H9 (cell line): ENCODE measurements at regions not wholly inside any gene's neighbourhood (a gene's known extent, or its start where the extent isn't known, plus 50 kb on each side); places are given as distances from the start of the nearest gene placed in this dataset.

ENCODE experiments used
- DNase-seq: peaks from one replicate; pipeline ENCODE4 v3.0.0-alpha.2; 2017
- H2AFZ ChIP-seq: one replicate; pipeline ENCODE4 v1.6.1; 2013; ENCODE audit warnings: mild to moderate bottlenecking, low read length, control low read depth, moderate library complexity
- H2AK5ac ChIP-seq: 2 replicates; pipeline ENCODE4 v1.6.1; 2013; ENCODE audit warnings: low read length, control low read depth, mixed read lengths; ENCODE audit not compliant: insufficient read length
- H2BK120ac ChIP-seq: one replicate; pipeline ENCODE4 v1.6.1; 2013; ENCODE audit warnings: low read depth, mild to moderate bottlenecking, low read length, control low read depth, inconsistent platforms; ENCODE audit not compliant: poor library complexity, severe bottlenecking
- H2BK12ac ChIP-seq: 2 replicates; pipeline ENCODE4 v1.6.1; 2013; ENCODE audit warnings: low read length, control low read depth, mixed read lengths, low read depth; ENCODE audit not compliant: insufficient read length
- H2BK15ac ChIP-seq: 2 replicates; pipeline ENCODE4 v1.6.1; 2013; ENCODE audit warnings: low read depth, low read length, control low read depth
- H2BK20ac ChIP-seq: one replicate; pipeline ENCODE4 v1.6.1; 2013; ENCODE audit warnings: low read depth, mild to moderate bottlenecking, low read length, control low read depth, inconsistent platforms; ENCODE audit not compliant: poor library complexity, severe bottlenecking
- H2BK5ac ChIP-seq: 2 replicates; pipeline ENCODE4 v1.6.1; 2013; ENCODE audit warnings: low read length, control low read depth, mixed read lengths; ENCODE audit not compliant: insufficient read length
- H3K14ac ChIP-seq: 2 replicates; pipeline ENCODE4 v1.6.1; 2013; ENCODE audit warnings: low read length, control low read depth; ENCODE audit not compliant: insufficient read depth
- H3K18ac ChIP-seq: 2 replicates; pipeline ENCODE4 v1.6.1; 2013; ENCODE audit warnings: low read depth, mild to moderate bottlenecking, mixed read lengths, low read length, control low read depth; ENCODE audit not compliant: insufficient read length
- H3K23ac ChIP-seq: 2 replicates; pipeline ENCODE4 v1.6.1; 2013; ENCODE audit warnings: low read length, control low read depth, mixed read lengths, low read depth; ENCODE audit not compliant: insufficient read length
- H3K23me2 ChIP-seq: 2 replicates; pipeline ENCODE4 v1.6.1; 2013; ENCODE audit warnings: low read depth, mild to moderate bottlenecking, mixed read lengths, low read length, control low read depth; ENCODE audit not compliant: insufficient read length, poor library complexity, severe bottlenecking
- H3K27ac ChIP-seq: 2 replicates; pipeline ENCODE4 v1.5.1; 2013; ENCODE audit warnings: low read length, control low read depth, mixed read lengths, low read depth; ENCODE audit not compliant: insufficient read length
- H3K27me3 ChIP-seq: 2 replicates; pipeline ENCODE4 v1.6.1; 2013; ENCODE audit warnings: low read length, control low read depth, inconsistent platforms; ENCODE audit not compliant: insufficient read depth
- H3K4ac ChIP-seq: 2 replicates; pipeline ENCODE4 v1.6.1; 2013; ENCODE audit warnings: low read depth, mild to moderate bottlenecking, control low read depth, inconsistent platforms, low read length, moderate library complexity
- H3K4me1 ChIP-seq: 2 replicates; pipeline ENCODE4 v1.6.1; 2013; ENCODE audit warnings: low read length, control low read depth, inconsistent platforms; ENCODE audit not compliant: insufficient read depth
- H3K4me2 ChIP-seq: 2 replicates; pipeline ENCODE4 v1.6.1; 2013; ENCODE audit warnings: low read length, control low read depth, mixed read lengths; ENCODE audit not compliant: insufficient read length, insufficient read depth
- H3K56ac ChIP-seq: 2 replicates; pipeline ENCODE4 v1.6.1; 2013; ENCODE audit warnings: low read depth, mild to moderate bottlenecking, mixed read lengths, low read length, control low read depth; ENCODE audit not compliant: insufficient read length
- H3K79me1 ChIP-seq: 2 replicates; pipeline ENCODE4 v1.6.1; 2013; ENCODE audit warnings: low read depth, mild to moderate bottlenecking, moderate library complexity, low read length, control low read depth, inconsistent platforms; ENCODE audit not compliant: insufficient read depth, poor library complexity, severe bottlenecking
- H3K79me2 ChIP-seq: 2 replicates; pipeline ENCODE4 v1.6.1; 2013; ENCODE audit warnings: low read length, control low read depth, inconsistent platforms; ENCODE audit not compliant: insufficient read depth
- H3K9ac ChIP-seq: 2 replicates; pipeline ENCODE4 v1.6.1; 2013; ENCODE audit warnings: low read length, control low read depth, mixed read lengths; ENCODE audit not compliant: insufficient read length; ENCODE audit errors: extremely low read depth
- H3K9me3 ChIP-seq: one replicate; pipeline ENCODE4 v1.6.1; 2013; ENCODE audit warnings: low read depth, low read length, inconsistent platforms; ENCODE audit not compliant: control insufficient read depth
- H3T11ph ChIP-seq: one replicate; pipeline ENCODE4 v1.6.1; 2013; ENCODE audit warnings: mild to moderate bottlenecking, low read length, control low read depth, inconsistent platforms
- H4K20me1 ChIP-seq: one replicate; pipeline ENCODE4 v1.6.1; 2013; ENCODE audit not compliant: control insufficient read depth, insufficient read length, insufficient read depth
- H4K5ac ChIP-seq: 2 replicates; pipeline ENCODE4 v1.6.1; 2013; ENCODE audit warnings: low read depth, mild to moderate bottlenecking, mixed read lengths, low read length, control low read depth; ENCODE audit not compliant: insufficient read length
- H4K8ac ChIP-seq: replicated peaks from 2 replicates; pipeline ENCODE4 v1.6.1; 2013; ENCODE audit warnings: low read length, control low read depth, mixed read lengths, low read depth; ENCODE audit not compliant: insufficient read length
- H4K91ac ChIP-seq: 2 replicates; pipeline ENCODE4 v1.6.1; 2013; ENCODE audit warnings: low read depth, mild to moderate bottlenecking, moderate library complexity, mixed read lengths, low read length, control low read depth; ENCODE audit not compliant: insufficient read length
- H3K27ac Mint-ChIP-seq, 3 experiments: 2 replicates in 2 of 3; 3 replicates in 1 of 3; pipeline ENCODE4 v1.8.0; 2020 to 2021; ENCODE audit warnings: mixed read lengths in 3 of 3, mild to moderate bottlenecking in 1 of 3, moderate library complexity in 1 of 3
- H3K27me3 Mint-ChIP-seq: 2 replicates; pipeline ENCODE4 v1.8.0; 2021; ENCODE audit warnings: low read depth, mild to moderate bottlenecking, moderate library complexity, mixed read lengths
- H3K36me3 Mint-ChIP-seq, 3 experiments: 2 replicates in 2 of 3; 3 replicates in 1 of 3; pipeline ENCODE4 v1.8.0; 2020 to 2021; ENCODE audit warnings: low read depth in 3 of 3, mixed read lengths in 3 of 3; ENCODE audit not compliant: insufficient read depth in 1 of 3
- H3K4me1 Mint-ChIP-seq, 2 experiments: 2 replicates each; pipeline ENCODE4 v1.8.0; 2020; ENCODE audit warnings: mixed read lengths in 2 of 2
- H3K4me3 Mint-ChIP-seq, 2 experiments: 2 replicates in 1 of 2; 3 replicates in 1 of 2; pipeline ENCODE4 v1.8.0; 2020 to 2021; ENCODE audit warnings: mild to moderate bottlenecking in 2 of 2, mixed read lengths in 2 of 2, moderate library complexity in 1 of 2
- H3K9me3 Mint-ChIP-seq, 2 experiments: 2 replicates in 1 of 2; 3 replicates in 1 of 2; pipeline ENCODE4 v1.8.0; 2020; ENCODE audit warnings: mild to moderate bottlenecking in 2 of 2, mixed read lengths in 2 of 2, moderate library complexity in 1 of 2
- CTCF ChIP-seq: fragments of 200-600 bp; sonication (generic); conservative IDR thresholded peaks from 3 replicates; pipeline ENCODE4 v1.8.0; 2021; ENCODE audit warnings: antibody characterized with exemption, mild to moderate bottlenecking
- whole genome bisulfite sequencing: extraction: QIAGEN DNeasy Blood & Tissue Kit; methylation state at CpG from one replicate; pipeline ENCODE4 v1.1.7; 2013; ENCODE audit warnings: missing lambda C conversion rate, low lambda C conversion rate, mixed read lengths; ENCODE audit not compliant: insufficient read length; ENCODE audit errors: extremely low coverage; 5-methylcytosine and 5-hydroxymethylcytosine counted together

DNA sequence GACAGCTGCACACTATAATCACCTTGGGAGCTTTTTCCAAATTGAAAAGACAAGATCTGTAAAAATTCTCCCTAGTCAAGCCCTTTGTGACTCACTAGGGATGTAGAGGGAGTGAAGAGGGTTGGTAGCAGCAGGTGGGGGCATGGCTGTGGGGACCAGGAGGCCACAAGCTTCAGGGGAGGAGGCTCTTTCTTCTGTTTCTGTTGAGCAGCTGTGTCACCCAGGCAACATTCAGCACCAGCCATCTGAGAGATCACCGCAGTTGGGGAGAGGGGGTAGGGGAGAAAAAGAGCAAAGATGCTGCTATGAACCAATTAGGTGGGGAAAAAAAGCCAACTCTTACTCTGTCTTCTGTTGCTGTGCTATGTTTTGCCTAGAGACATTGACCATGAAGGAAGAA is 352.3 kb upstream of the MEIS1 start:
- Histone ChIP-seq H3K9ac (no peak overlapping the region), H3K4me1 (no peaks in the 10 kb centered on the region; the same call in 1 of the 2 replicates), H2AK5ac (no peak overlapping the region), H3T11ph (no peak overlapping the region), H3K23ac (no peak overlapping the region), H4K20me1 (no peaks in the 10 kb centered on the region), H2BK120ac (no peak overlapping the region), H3K4me2 (no peak overlapping the region), H3K79me2 (no peaks in the 10 kb centered on the region), H3K18ac (no peak overlapping the region), H2BK5ac (no peak overlapping the region), H4K5ac (no peak overlapping the region), H3K27ac (no peak overlapping the region), H3K4ac (no peak overlapping the region), H3K27me3 (no peaks in the 10 kb centered on the region), H2AFZ (no peak overlapping the region), H2BK15ac (no peak overlapping the region), H3K79me1 (no peaks in the 10 kb centered on the region), H3K23me2 (no peaks in the 10 kb centered on the region), H3K9me3 (no peaks in the 10 kb centered on the region), H2BK12ac (no peak overlapping the region), H4K91ac (no peak overlapping the region), H4K8ac (no peak overlapping the region), H2BK20ac (no peak overlapping the region), H3K14ac (no peak overlapping the region), H3K56ac (no peak overlapping the region)
- peaks cover 10 to 13% of the 10 kb centered on the region in 2 experiments; a peak in 3 of 4 replicates for H3K4me1 Mint-ChIP-seq
- DNase-seq: no peak
- no peak overlapping the region for H3K4me3 Mint-ChIP-seq
- no peaks in the 10 kb centered on the region; the same call in 1 of the 2 replicates for H3K27me3 Mint-ChIP-seq
- no peaks in the 10 kb centered on the region; a peak in 1 of 5 replicates for H3K9me3 Mint-ChIP-seq
- no CpG with 5 or more reads among the region's 1 CpG for WGBS
- TF ChIP-seq CTCF: no peak
- H3K27ac Mint-ChIP-seq: no peak overlapping the region
- H3K36me3 Mint-ChIP-seq: no peaks in the 10 kb centered on the region; a peak in 1 of 7 replicates
